ENCODE measurements at regions not wholly inside any gene's neighbourhood (a gene's known extent, or its start where the extent isn't known, plus 50 kb on each side); places are given as distances from the start of the nearest gene placed in this dataset.
A peak's percentile ranks its signal among the peaks of the same experiment; 100 is the strongest.

GRCh38 chr4:12580787-12581186 lies 903.4 kb downstream of the RAB28 start:
- no peaks in the 10 kb centered on the region for H3K79me2 ChIP-seq (ENCODE audit: low read length)
- no peak overlapping the region for H3K27ac ChIP-seq (ENCODE audit: low read length)
- DNase-seq (no peak), ATAC-seq (no peak)
- no peaks in the 10 kb centered on the region for H3F3A ChIP-seq (ENCODE audit: low read length, unreplicated experiment)
- no peak overlapping the region for H3K9ac ChIP-seq (ENCODE audit: low read length)
- no peaks in the 10 kb centered on the region for H3K9me3 ChIP-seq (ENCODE audit: low read length)
- H3K9me2 ChIP-seq (replicated peaks; ENCODE audit: low read length), result no peaks in the 10 kb centered on the region
- H3K27me3 ChIP-seq (ENCODE audit: low read length), result no peaks in the 10 kb centered on the region
- H3K36me3 ChIP-seq (ENCODE audit: low read depth, low read length), result no peaks in the 10 kb centered on the region
- CTCF ChIA-PET, result no interaction called here
- H3K4me3 ChIP-seq (ENCODE audit: low read length), result no peak overlapping the region
- POLR2A ChIA-PET (ENCODE audit: unreplicated experiment), result no interaction called here
- no peak overlapping the region for H3K4me2 ChIP-seq (ENCODE audit: low read length)
- H4K20me1 ChIP-seq (ENCODE audit: low read length), result no peaks in the 10 kb centered on the region
- H2AFZ ChIP-seq (ENCODE audit: low read length), result no peak overlapping the region
- no TSS peak for BruUV-seq (replicated peaks)
- intact Hi-C loops (cut with micrococcal nuclease), result no loop called here
- no peak for TF ChIP-seq CTCF (conservative IDR thresholded peaks at IDR 0.05; ENCODE audit: low read depth, low read length)
- no peak for TF ChIP-seq EZH2phosphoT487 (IDR thresholded peaks at IDR 0.05; ENCODE audit: borderline replicate concordance, low read length)
- TF ChIP-seq EZH2 (IDR thresholded peaks at IDR 0.05; ENCODE audit: low read length, unreplicated experiment), result no peak
- no peaks in the 10 kb centered on the region for H3K4me1 ChIP-seq (ENCODE audit: insufficient read depth, low read length)

- Histone ChIP-seq H4K20me1 (ENCODE audit: low read length) (no peaks in the 10 kb centered on the region), H3K27ac (ENCODE audit: low read length) (no peak overlapping the region), H3K4me2 (ENCODE audit: low read length) (no peak overlapping the region), H3K4me3 (ENCODE audit: low read length) (no peak overlapping the region), H3K27me3 (ENCODE audit: low read length) (no peaks in the 10 kb centered on the region), H3K9ac (ENCODE audit: low read length) (no peak overlapping the region), H3K4me1 (ENCODE audit: insufficient read depth, low read length) (no peaks in the 10 kb centered on the region), H2AFZ (ENCODE audit: low read length) (no peak overlapping the region), H3K9me2 (replicated peaks; ENCODE audit: low read length) (no peaks in the 10 kb centered on the region), H3K36me3 (ENCODE audit: low read depth, low read length) (no peaks in the 10 kb centered on the region), H3F3A (ENCODE audit: low read length, unreplicated experiment) (no peaks in the 10 kb centered on the region), H3K79me2 (ENCODE audit: low read length) (no peaks in the 10 kb centered on the region), H3K9me3 (ENCODE audit: low read length) (no peaks in the 10 kb centered on the region)
- intact Hi-C loops (cut with micrococcal nuclease), result no loop called here
- ChIA-PET POLR2A (ENCODE audit: unreplicated experiment) (no interaction called here), CTCF (no interaction called here)
- no TSS peak for BruUV-seq (replicated peaks)
- ATAC-seq (no peak), DNase-seq (peak; percentile 18)
- no peak for TF ChIP-seq EZH2phosphoT487 (IDR thresholded peaks at IDR 0.05; ENCODE audit: borderline replicate concordance, low read length)
- TF ChIP-seq EZH2 (IDR thresholded peaks at IDR 0.05; ENCODE audit: low read length, unreplicated experiment), result no peak
- no peak for TF ChIP-seq CTCF (conservative IDR thresholded peaks at IDR 0.05; ENCODE audit: low read depth, low read length)
Observed at GRCh38 chr4:12579172-12579571, 905.0 kb downstream of the RAB28 start.

- H3K4me3 ChIP-seq (ENCODE audit: low read length), result no peak overlapping the region
- H4K20me1 ChIP-seq (ENCODE audit: low read length), result no peaks in the 10 kb centered on the region
- H3K9me3 ChIP-seq (ENCODE audit: low read length), result no peaks in the 10 kb centered on the region
- no peak overlapping the region for H3K9ac ChIP-seq (ENCODE audit: low read length)
- no peaks in the 10 kb centered on the region for H3K4me1 ChIP-seq (ENCODE audit: insufficient read depth, low read length)
- no peaks in the 10 kb centered on the region for H3K79me2 ChIP-seq (ENCODE audit: low read length)
- DNase-seq (no peak), ATAC-seq (no peak)
- no peaks in the 10 kb centered on the region for H3F3A ChIP-seq (ENCODE audit: low read length, unreplicated experiment)
- ChIA-PET CTCF (no interaction called here), POLR2A (ENCODE audit: unreplicated experiment) (no interaction called here)
- no peaks in the 10 kb centered on the region for H3K27me3 ChIP-seq (ENCODE audit: low read length)
- H2AFZ ChIP-seq (ENCODE audit: low read length), result no peak overlapping the region
- H3K27ac ChIP-seq (ENCODE audit: low read length), result no peak overlapping the region
- H3K9me2 ChIP-seq (replicated peaks; ENCODE audit: low read length), result no peaks in the 10 kb centered on the region
- no peaks in the 10 kb centered on the region for H3K36me3 ChIP-seq (ENCODE audit: low read depth, low read length)
- intact Hi-C loops (cut with micrococcal nuclease), result no loop called here
- no TSS peak for BruUV-seq (replicated peaks)
- TF ChIP-seq EZH2phosphoT487 (IDR thresholded peaks at IDR 0.05; ENCODE audit: borderline replicate concordance, low read length) (no peak), CTCF (conservative IDR thresholded peaks at IDR 0.05; ENCODE audit: low read depth, low read length) (no peak), EZH2 (IDR thresholded peaks at IDR 0.05; ENCODE audit: low read length, unreplicated experiment) (no peak)
- no peak overlapping the region for H3K4me2 ChIP-seq (ENCODE audit: low read length)
Observed at GRCh38 chr4:12576409-12576808, 907.7 kb downstream of the RAB28 start.

Measured in PC-3 (cell line).